WTC11 (cell line): ENCODE measurements at regions not wholly inside any gene's neighbourhood (a gene's known extent, or its start where the extent isn't known, plus 50 kb on each side); places are given as distances from the start of the nearest gene placed in this dataset.

ENCODE experiments used
- ATAC-seq: fragments of 200-7000 bp; cut with Tn5 transposase; 2 replicates; pipeline ENCODE4 v1.10.0; 2021; ENCODE audit warnings: mild to moderate bottlenecking, moderate library complexity
- CTCF ChIA-PET: fragments of 300-600 bp; sonication (Branson Sonifier 250); formaldehyde crosslinking; loops from one replicate; lab custom pipeline; 2021; ENCODE audit warnings: antibody characterized with exemption; lab: Charles Lee
- POLR2A ChIA-PET: fragments of 350-600 bp; sonication (Branson Sonifier 250); formaldehyde crosslinking; loops from one replicate; lab custom pipeline; 2021; ENCODE audit warnings: antibody characterized with exemption; lab: Charles Lee
- DNase-seq: peaks from one replicate; pipeline ENCODE4 v3.0.0; 2021; ENCODE audit warnings: low spot score
- H3K27ac Mint-ChIP-seq: 2 replicates; pipeline ENCODE4 v1.8.0; 2021; ENCODE audit warnings: mixed read lengths
- H3K27me3 Mint-ChIP-seq: 2 replicates; pipeline ENCODE4 v1.8.0; 2021; ENCODE audit warnings: low read depth, mild to moderate bottlenecking, moderate library complexity, mixed read lengths
- H3K36me3 Mint-ChIP-seq: 2 replicates; pipeline ENCODE4 v1.8.0; 2021; ENCODE audit warnings: mixed read lengths
- H3K4me1 Mint-ChIP-seq: 2 replicates; pipeline ENCODE4 v1.8.0; 2022; ENCODE audit warnings: mixed read lengths
- H3K4me3 Mint-ChIP-seq: 2 replicates; pipeline ENCODE4 v1.8.0; 2021; ENCODE audit warnings: mild to moderate bottlenecking, moderate library complexity, mixed read lengths
- H3K9me3 Mint-ChIP-seq: 2 replicates; pipeline ENCODE4 v1.8.0; 2021; ENCODE audit warnings: mixed read lengths
- ATF6 ChIP-seq: sonication (generic); formaldehyde crosslinking; IDR thresholded peaks from 2 replicates; pipeline ENCODE4 v1.8.1; 2023; ENCODE audit warnings: mild to moderate bottlenecking, missing genetic modification reagents
- CREB1 ChIP-seq: sonication (generic); formaldehyde crosslinking; IDR thresholded peaks from 2 replicates; pipeline ENCODE4 v1.8.0; 2023; ENCODE audit warnings: mild to moderate bottlenecking, missing genetic modification reagents
- CREM ChIP-seq: sonication (generic); formaldehyde crosslinking; IDR thresholded peaks from 2 replicates; pipeline ENCODE4 v1.8.1; 2022; ENCODE audit warnings: mild to moderate bottlenecking, missing genetic modification reagents, moderate library complexity
- ELF4 ChIP-seq: sonication (generic); formaldehyde crosslinking; IDR thresholded peaks from 2 replicates; pipeline ENCODE4 v1.8.1; 2022; ENCODE audit warnings: low read depth, mild to moderate bottlenecking, moderate library complexity, missing genetic modification reagents
- EMX1 ChIP-seq: fragments of 250-450 bp; sonication (Bioruptor Pico); IDR thresholded peaks from 2 replicates; pipeline ENCODE4 v1.8.0; 2021; ENCODE audit warnings: mild to moderate bottlenecking
- FOXJ3 ChIP-seq: sonication (generic); formaldehyde crosslinking; IDR thresholded peaks from 2 replicates; pipeline ENCODE4 v1.9.0; 2021; ENCODE audit warnings: missing genetic modification reagents, mild to moderate bottlenecking, borderline replicate concordance
- FOXK1 ChIP-seq: sonication (generic); formaldehyde crosslinking; IDR thresholded peaks from 2 replicates; pipeline ENCODE4 v1.8.0; 2022; ENCODE audit warnings: mild to moderate bottlenecking, moderate library complexity, missing genetic modification reagents
- HMGA2 ChIP-seq: fragments of 250-450 bp; sonication (Bioruptor Pico); IDR thresholded peaks from 2 replicates; pipeline ENCODE4 v1.4.0; 2021; ENCODE audit warnings: mild to moderate bottlenecking, moderate library complexity
- NFATC4 ChIP-seq: fragments of 250-450 bp; sonication (Bioruptor Pico); IDR thresholded peaks from 2 replicates; pipeline ENCODE4 v1.9.0; 2021; ENCODE audit warnings: mild to moderate bottlenecking
- NFYB ChIP-seq: sonication (generic); formaldehyde crosslinking; conservative IDR thresholded peaks from 2 replicates; pipeline ENCODE4 v1.8.0; 2022; ENCODE audit warnings: low read depth, missing genetic modification reagents
- TP53 ChIP-seq: sonication (generic); formaldehyde crosslinking; IDR thresholded peaks from 2 replicates; pipeline ENCODE4 v1.8.1; 2023; ENCODE audit warnings: mild to moderate bottlenecking, missing genetic modification reagents
- ZNF263 ChIP-seq: sonication (generic); formaldehyde crosslinking; IDR thresholded peaks from 2 replicates; pipeline ENCODE4 v1.8.1; 2022; ENCODE audit warnings: low read depth, mild to moderate bottlenecking, moderate library complexity, missing genetic modification reagents
- TF ChIP-seq, protein P1 (sequence below): fragments of 250-450 bp; sonication (Bioruptor Pico); IDR thresholded peaks from 2 replicates; pipeline ENCODE4 v1.9.0; 2021; ENCODE audit warnings: mild to moderate bottlenecking, borderline replicate concordance
- TF ChIP-seq, protein P2 (sequence below): fragments of 250-450 bp; sonication (Bioruptor Pico); IDR thresholded peaks from 2 replicates; pipeline ENCODE4 v2.1.2; 2022; ENCODE audit warnings: mild to moderate bottlenecking, moderate library complexity

GRCh38 chr7:42603496-42603895 lies 308.4 kb downstream of the C7orf25 start:
- Mint-ChIP-seq H3K4me3 (no peak overlapping the region), H3K36me3 (peaks cover 7% of the 10 kb centered on the region; the same call in 1 of the 2 replicates), H3K27ac (no peak overlapping the region), H3K9me3 (peaks cover 23% of the 10 kb centered on the region), H3K27me3 (no peaks in the 10 kb centered on the region), H3K4me1 (no peaks in the 10 kb centered on the region; the same call in 1 of the 2 replicates)
- ChIA-PET POLR2A (no interaction called here), CTCF (interaction anchor here (0.6 kb wide), 1 partner anchor 273 kb away, joined by 3 read pairs; no protein-coding TSS in a partner anchor)
- DNase-seq (no peak), ATAC-seq (no peak)
- TF ChIP-seq TP53 (CRISPR knock-in tag) (no peak), ATF6 (CRISPR knock-in tag) (no peak)

DNA sequence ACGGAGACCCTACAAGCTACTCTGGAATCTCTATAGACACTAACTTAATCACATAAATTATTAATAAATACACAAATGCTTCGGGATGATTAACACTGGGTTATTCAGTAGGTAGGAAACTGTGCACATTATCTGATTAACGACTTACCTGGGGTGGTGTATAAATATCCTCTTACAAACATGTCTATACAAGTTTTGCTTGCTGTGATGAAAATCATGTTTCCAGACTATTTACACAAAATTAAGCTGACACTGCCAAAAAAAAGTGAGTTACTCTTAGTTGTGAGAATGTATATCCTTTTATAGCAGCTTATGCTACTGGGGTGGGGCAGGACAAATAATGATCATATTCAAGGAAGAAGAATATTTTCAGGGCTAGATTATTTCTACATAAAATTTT lies 314.6 kb downstream of the C7orf25 start:
- peaks cover 24% of the 10 kb centered on the region for H3K9me3 Mint-ChIP-seq
- H3K4me3 Mint-ChIP-seq = no peak overlapping the region
- no peaks in the 10 kb centered on the region for H3K27me3 Mint-ChIP-seq
- TF ChIP-seq FOXJ3 (CRISPR knock-in tag) (no peak), TP53 (CRISPR knock-in tag) (no peak), FOXK1 (CRISPR knock-in tag) (no peak), NFATC4 (CRISPR knock-in tag) (no peak)
- TF ChIP-seq, all 79 proteins: peak for 0
- CTCF ChIA-PET = interaction anchor here (1.1 kb wide), 1 partner anchor 657 kb away, joined by 5 read pairs; no protein-coding TSS in a partner anchor
- POLR2A ChIA-PET = no interaction called here
- H3K36me3 Mint-ChIP-seq = peaks cover 9% of the 10 kb centered on the region
- H3K4me1 Mint-ChIP-seq = peaks cover 9% of the 10 kb centered on the region
- DNase-seq (no peak), ATAC-seq (no peak)
- no peak overlapping the region for H3K27ac Mint-ChIP-seq

DNA sequence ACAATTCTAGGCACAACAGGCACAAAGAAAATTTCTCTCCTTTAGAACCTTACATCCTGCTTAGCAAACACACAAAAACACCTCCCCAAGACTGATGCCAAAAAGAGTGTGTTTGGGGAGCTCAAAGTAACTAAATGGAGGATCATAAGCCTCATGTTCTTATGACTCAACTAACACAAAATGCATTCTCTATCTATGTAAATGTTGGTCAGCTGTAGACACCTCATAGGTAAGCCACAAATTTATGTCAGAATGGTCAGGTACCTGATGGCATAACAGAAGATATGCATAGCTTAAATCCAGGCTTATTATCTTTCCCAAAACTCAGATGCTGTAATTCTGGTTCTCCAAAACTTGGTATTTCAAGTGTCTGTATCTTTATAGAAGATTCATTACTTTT lies 315.1 kb downstream of the C7orf25 start:
- H3K4me1 Mint-ChIP-seq = peaks cover 9% of the 10 kb centered on the region
- no peaks in the 10 kb centered on the region for H3K27me3 Mint-ChIP-seq
- CTCF ChIA-PET = interaction anchor here (1.1 kb wide), 1 partner anchor 656 kb away, joined by 5 read pairs; no protein-coding TSS in a partner anchor
- no peak overlapping the region for H3K27ac Mint-ChIP-seq
- no peak overlapping the region for H3K4me3 Mint-ChIP-seq
- H3K36me3 Mint-ChIP-seq = peaks cover 13% of the 10 kb centered on the region; the same call in 1 of the 2 replicates
- no peak for TF ChIP-seq HMGA2 (CRISPR knock-in tag)
- DNase-seq (no peak), ATAC-seq (no peak)
- peaks cover 24% of the 10 kb centered on the region for H3K9me3 Mint-ChIP-seq
- POLR2A ChIA-PET = no interaction called here

DNA sequence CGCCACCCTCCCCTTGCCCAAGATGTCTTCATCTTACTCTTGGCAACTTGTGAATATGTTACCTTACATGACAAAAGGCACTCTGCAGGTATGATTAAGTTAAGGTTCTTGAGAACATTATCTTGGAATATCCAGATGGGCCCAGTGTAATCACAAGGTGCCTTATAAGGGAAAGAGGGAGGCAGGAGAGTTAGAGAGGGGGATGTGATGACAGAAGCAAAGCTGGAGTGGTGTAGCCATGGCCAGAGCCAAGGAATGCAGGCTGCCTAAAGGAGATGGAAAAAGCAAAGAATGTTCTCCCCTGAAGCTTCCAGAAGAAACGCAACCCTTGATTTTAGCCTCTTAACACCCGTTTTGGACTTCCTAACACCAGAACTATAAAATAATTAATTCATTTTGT lies 318.0 kb downstream of the C7orf25 start:
- ATAC-seq = peak; percentile 71
- POLR2A ChIA-PET = interaction anchor here (0.6 kb wide), 1 partner anchor 307 kb away, joined by 17 read pairs; no protein-coding TSS in a partner anchor
- DNase-seq = no peak
- peaks cover 38% of the 10 kb centered on the region for H3K9me3 Mint-ChIP-seq
- peaks cover 14% of the 10 kb centered on the region for H3K36me3 Mint-ChIP-seq
- TF ChIP-seq, protein P1, sequence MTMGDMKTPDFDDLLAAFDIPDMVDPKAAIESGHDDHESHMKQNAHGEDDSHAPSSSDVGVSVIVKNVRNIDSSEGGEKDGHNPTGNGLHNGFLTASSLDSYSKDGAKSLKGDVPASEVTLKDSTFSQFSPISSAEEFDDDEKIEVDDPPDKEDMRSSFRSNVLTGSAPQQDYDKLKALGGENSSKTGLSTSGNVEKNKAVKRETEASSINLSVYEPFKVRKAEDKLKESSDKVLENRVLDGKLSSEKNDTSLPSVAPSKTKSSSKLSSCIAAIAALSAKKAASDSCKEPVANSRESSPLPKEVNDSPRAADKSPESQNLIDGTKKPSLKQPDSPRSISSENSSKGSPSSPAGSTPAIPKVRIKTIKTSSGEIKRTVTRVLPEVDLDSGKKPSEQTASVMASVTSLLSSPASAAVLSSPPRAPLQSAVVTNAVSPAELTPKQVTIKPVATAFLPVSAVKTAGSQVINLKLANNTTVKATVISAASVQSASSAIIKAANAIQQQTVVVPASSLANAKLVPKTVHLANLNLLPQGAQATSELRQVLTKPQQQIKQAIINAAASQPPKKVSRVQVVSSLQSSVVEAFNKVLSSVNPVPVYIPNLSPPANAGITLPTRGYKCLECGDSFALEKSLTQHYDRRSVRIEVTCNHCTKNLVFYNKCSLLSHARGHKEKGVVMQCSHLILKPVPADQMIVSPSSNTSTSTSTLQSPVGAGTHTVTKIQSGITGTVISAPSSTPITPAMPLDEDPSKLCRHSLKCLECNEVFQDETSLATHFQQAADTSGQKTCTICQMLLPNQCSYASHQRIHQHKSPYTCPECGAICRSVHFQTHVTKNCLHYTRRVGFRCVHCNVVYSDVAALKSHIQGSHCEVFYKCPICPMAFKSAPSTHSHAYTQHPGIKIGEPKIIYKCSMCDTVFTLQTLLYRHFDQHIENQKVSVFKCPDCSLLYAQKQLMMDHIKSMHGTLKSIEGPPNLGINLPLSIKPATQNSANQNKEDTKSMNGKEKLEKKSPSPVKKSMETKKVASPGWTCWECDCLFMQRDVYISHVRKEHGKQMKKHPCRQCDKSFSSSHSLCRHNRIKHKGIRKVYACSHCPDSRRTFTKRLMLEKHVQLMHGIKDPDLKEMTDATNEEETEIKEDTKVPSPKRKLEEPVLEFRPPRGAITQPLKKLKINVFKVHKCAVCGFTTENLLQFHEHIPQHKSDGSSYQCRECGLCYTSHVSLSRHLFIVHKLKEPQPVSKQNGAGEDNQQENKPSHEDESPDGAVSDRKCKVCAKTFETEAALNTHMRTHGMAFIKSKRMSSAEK (CRISPR knock-in tag) = no peak
- TF ChIP-seq NFYB (CRISPR knock-in tag) (no peak), CREB1 (CRISPR knock-in tag) (no peak), CREM (CRISPR knock-in tag) (no peak), ZNF263 (no peak), HMGA2 (CRISPR knock-in tag) (no peak), EMX1 (CRISPR knock-in tag) (no peak), ELF4 (no peak)
- TF ChIP-seq, protein P2, sequence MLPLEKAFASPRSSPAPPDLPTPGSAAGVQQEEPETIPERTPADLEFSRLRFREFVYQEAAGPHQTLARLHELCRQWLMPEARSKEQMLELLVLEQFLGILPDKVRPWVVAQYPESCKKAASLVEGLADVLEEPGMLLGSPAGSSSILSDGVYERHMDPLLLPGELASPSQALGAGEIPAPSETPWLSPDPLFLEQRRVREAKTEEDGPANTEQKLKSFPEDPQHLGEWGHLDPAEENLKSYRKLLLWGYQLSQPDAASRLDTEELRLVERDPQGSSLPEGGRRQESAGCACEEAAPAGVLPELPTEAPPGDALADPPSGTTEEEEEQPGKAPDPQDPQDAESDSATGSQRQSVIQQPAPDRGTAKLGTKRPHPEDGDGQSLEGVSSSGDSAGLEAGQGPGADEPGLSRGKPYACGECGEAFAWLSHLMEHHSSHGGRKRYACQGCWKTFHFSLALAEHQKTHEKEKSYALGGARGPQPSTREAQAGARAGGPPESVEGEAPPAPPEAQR = no peak
- TF ChIP-seq, all 79 proteins: peak for 0
- Mint-ChIP-seq H3K4me1 (peaks cover 9% of the 10 kb centered on the region), H3K27me3 (no peaks in the 10 kb centered on the region), H3K27ac (peak overlapping the region; percentile 21; the same call in 1 of the 2 replicates), H3K4me3 (no peak overlapping the region)
- CTCF ChIA-PET = interaction anchor here (0.7 to 1.4 kb wide), 2 partner anchors 97 to 653 kb away, joined by 4 to 5 read pairs; no protein-coding TSS in a partner anchor
